NOMO-1 (cell line): ENCODE measurements at regions not wholly inside any gene's neighbourhood (a gene's known extent, or its start where the extent isn't known, plus 50 kb on each side); places are given as distances from the start of the nearest gene placed in this dataset.
"Not testable (repeated sequence)": the region's sequence is repeated elsewhere in the genome, so short reads cannot be mapped to it uniquely, and the experiment has no call there.

ENCODE experiments used
- DNase-seq, 2 experiments: peaks; one replicate each; lab custom pipeline; 2025; ENCODE audit not compliant: unreplicated experiment in 2 of 2; lab: John Stamatoyannopoulos, UW

GRCh38 chr3:137820366-137820765 lies 56.3 kb downstream of the SOX14 start:
- no peak for DNase-seq

- DNase-seq: no peak
Measured at GRCh38 chr3:137835096-137835495, 71.0 kb downstream of the SOX14 start.

GRCh38 chr3:137845194-137845593 lies 81.1 kb downstream of the SOX14 start:
- DNase-seq: no peak

- no peak for DNase-seq
Measured at GRCh38 chr3:137845666-137846065, 81.6 kb downstream of the SOX14 start.

- no peak for DNase-seq
Measured at GRCh38 chr3:137852391-137852830, 88.3 kb downstream of the SOX14 start.

- no peak for DNase-seq
Measured at GRCh38 chr3:137854533-137855261, 90.6 kb downstream of the SOX14 start.

- no peak for DNase-seq
Measured at GRCh38 chr3:137866001-137866400, 101.9 kb downstream of the SOX14 start.

GRCh38 chr3:137866933-137867332 lies 102.8 kb downstream of the SOX14 start:
- no peak for DNase-seq

- DNase-seq: no peak
Measured at GRCh38 chr3:137867611-137868010, 103.5 kb downstream of the SOX14 start.

- no peak for DNase-seq
Measured at GRCh38 chr3:137869022-137869421, 104.9 kb downstream of the SOX14 start.

- DNase-seq: not testable (repeated sequence)
Measured at GRCh38 chr3:137872589-137872988, 108.5 kb downstream of the SOX14 start.

- DNase-seq: not testable (repeated sequence)
Measured at GRCh38 chr3:137896842-137897241, 113.1 kb upstream of the CLDN18 start.

GRCh38 chr3:137906985-137907649 lies 102.8 kb upstream of the CLDN18 start:
- DNase-seq: no peak

GRCh38 chr3:137924628-137925027 lies 85.3 kb upstream of the CLDN18 start:
- DNase-seq: no peak

GRCh38 chr3:137925080-137925479 lies 84.9 kb upstream of the CLDN18 start:
- DNase-seq: no peak

GRCh38 chr3:137926991-137927390 lies 83.0 kb upstream of the CLDN18 start:
- DNase-seq: no peak

GRCh38 chr3:137930976-137931375 lies 79.0 kb upstream of the CLDN18 start:
- DNase-seq: no peak

- no peak for DNase-seq
Measured at GRCh38 chr3:137938876-137939275, 71.1 kb upstream of the CLDN18 start.

- DNase-seq: no peak
Measured at GRCh38 chr3:137944593-137944992, 65.4 kb upstream of the CLDN18 start.

GRCh38 chr3:137946356-137946973 lies 63.5 kb upstream of the CLDN18 start:
- peak; percentile 33 to 57 for DNase-seq

- no peak for DNase-seq
Measured at GRCh38 chr3:137947117-137947516, 62.8 kb upstream of the CLDN18 start.
